Fibroblast of skin of left biceps (primary cell): ENCODE measurements at regions not wholly inside any gene's neighbourhood (a gene's known extent, or its start where the extent isn't known, plus 50 kb on each side); places are given as distances from the start of the nearest gene placed in this dataset.

Experiments
- DNase-seq, 2 experiments: peaks; one replicate each; pipeline ENCODE4 v3.0.0-alpha.2; 2013; ENCODE audit warnings: low read depth in 2 of 2

DNA sequence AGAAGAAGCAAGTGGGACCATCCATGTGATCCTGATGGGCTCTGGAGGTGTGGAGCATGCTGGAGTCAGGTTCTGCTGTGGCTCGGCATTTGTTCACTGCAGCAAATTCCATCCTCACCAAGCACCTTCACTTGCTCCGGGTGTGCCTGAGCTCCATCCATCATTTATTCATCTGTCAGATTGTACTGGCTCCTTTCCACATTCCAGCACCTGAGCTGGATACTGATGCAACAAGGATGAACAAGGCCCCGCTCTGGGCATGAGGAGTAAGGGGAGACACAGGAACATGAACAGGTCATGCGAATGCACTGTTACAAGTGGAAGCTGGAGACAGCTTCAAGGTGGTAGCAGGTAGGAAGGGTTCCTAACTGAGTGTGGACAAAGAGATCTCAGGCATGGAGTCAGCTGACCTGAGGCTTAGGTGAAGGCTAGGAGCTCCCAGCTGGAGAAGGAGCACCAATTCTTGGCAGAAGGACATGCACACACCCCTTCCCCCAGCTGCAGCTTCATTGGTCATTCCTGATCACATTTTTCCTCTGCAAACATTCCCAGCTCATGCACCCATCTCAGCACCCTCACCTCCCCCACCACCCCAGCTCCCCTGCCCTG is 133.7 kb upstream of the ZMIZ1 start:
- DNase-seq: no peak

DNA sequence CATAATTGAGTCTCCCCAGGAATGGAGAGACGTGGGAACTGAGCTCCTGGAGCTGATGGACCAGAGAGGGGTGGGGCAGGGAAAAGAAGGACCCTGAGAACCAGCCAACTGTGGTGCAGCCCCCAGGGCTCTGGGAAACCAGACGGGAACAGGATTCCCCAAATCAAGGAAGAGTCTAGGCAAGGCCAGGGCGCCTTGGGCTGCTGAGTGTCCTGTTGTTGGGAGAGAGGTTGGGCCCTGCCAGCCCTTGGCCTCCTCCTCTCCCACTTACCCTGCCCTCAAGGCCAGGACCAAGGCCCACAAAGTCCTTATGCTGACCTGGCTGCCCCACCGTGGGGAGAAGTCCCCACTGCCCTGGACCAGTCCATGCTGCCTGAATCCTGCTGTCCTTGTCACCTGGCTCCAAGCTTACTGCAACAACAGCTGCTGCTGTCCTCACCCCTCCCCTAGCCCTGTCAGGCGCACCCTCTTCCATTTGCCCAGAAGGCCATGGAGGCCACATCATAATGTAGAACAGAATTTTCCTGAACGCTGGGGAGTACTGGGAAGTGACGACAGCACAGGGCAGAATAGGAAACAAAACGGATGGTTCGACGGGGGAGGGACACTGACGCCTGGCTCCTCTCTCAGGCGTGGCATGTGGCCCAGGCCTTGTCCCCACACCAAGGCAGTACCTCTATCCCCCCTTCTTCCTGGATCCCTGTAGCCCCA is 132.9 kb upstream of the ZMIZ1 start:
- DNase-seq: no peak

DNA sequence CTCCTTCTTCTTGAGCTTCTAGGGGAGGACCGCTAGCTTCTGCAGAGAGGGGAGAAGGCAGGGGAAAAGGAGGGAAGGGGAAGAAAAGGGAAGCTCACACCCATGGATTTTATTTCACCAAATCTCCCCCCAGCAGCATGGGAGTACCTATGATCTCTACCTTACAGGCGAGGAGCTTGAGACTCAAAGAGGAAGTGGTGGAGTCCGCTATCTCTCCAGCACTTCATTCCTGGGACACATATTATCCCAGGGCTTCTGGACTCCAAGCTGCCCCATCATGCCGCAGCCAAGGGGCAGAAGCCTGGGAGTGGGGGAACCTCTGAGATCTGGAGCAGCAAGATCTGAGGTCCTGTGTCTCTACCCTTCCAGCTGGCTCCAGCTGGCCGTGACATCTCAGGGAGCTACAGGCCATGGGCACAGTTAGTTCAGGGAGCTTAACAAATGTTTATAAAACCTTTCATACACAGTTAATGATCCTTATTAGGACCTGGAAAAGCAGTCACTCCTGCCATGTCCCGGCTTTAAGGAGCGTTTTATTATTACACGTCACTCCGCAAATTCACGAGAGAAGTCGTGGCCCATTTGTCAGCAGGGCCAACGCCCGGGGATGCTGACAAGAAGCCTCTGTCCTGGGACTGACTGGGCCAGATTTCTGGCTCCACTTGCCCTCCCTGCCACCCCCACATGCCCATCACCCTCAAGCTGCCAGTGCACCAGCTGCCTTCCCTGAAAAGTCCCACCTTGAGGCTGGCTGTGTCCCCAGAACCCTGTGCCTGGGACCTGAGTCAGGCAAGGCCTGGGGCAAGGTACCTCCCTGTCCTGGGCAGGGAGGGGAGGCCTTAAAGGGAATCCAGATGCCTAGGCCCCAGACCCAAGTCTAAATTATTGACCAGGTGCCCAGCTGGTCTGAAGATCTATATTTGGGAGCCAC is 132.1 kb upstream of the ZMIZ1 start:
- no peak for DNase-seq

DNA sequence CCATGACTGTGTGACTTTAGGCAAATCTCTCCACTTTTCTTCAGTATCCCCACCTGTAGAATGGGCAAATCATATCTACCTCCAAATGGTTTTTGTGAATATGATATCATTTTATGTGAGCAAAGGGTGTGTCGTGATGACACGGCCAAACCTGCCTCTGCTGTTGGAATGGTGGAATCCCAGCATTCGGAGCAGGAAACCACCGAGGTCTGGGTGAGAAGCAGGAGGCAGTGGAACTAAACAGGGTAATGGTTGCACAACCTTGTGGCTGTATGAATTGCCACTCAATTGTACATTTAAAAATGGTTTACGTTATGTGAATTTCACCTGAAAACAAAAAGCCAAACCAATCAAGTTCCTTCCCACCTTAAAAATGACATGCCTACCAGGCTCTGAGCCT is 131.4 kb upstream of the ZMIZ1 start:
- DNase-seq: no peak

DNA sequence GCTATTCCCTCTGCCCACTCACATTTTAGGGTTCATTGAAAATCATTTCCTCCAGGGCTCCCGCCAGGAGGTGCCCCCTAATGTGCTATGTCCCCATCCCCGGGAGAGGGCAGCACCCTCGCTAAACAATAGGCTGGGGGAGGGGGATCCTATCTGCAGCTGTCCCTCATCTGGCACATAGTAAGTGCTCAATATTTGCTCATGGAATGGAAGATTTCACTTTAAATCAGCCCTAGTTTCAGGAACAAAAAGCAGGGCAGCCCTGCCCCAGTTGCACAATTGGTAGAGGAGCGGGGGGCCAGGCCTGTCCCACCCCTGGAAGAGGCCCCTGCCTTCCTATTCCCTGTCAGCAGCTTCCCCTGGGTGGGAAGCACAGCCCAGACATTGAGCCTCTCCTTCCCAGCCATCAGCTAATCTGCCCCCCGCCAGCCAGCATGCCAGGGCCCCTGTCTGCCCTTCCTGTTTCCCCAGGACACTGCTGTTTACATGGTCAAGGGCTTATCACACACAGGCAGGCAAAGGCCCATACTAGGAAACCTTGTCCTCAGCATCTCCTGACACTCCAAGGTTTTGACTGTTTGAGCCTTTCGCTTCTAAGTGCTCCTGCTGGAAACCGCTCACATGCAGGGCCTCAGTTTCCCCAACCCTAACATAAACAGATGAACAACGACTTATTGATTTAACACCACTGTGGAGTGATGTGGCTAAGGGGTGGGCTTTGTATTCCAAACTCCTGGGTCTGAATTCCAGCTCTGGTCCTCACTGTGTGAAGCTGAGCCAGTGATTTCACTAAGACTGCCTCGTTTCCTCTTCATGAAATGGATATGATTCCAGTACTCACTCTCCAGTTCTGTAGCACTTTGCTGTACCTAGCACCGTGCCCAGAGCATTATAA is 130.7 kb upstream of the ZMIZ1 start:
- DNase-seq: no peak

DNA sequence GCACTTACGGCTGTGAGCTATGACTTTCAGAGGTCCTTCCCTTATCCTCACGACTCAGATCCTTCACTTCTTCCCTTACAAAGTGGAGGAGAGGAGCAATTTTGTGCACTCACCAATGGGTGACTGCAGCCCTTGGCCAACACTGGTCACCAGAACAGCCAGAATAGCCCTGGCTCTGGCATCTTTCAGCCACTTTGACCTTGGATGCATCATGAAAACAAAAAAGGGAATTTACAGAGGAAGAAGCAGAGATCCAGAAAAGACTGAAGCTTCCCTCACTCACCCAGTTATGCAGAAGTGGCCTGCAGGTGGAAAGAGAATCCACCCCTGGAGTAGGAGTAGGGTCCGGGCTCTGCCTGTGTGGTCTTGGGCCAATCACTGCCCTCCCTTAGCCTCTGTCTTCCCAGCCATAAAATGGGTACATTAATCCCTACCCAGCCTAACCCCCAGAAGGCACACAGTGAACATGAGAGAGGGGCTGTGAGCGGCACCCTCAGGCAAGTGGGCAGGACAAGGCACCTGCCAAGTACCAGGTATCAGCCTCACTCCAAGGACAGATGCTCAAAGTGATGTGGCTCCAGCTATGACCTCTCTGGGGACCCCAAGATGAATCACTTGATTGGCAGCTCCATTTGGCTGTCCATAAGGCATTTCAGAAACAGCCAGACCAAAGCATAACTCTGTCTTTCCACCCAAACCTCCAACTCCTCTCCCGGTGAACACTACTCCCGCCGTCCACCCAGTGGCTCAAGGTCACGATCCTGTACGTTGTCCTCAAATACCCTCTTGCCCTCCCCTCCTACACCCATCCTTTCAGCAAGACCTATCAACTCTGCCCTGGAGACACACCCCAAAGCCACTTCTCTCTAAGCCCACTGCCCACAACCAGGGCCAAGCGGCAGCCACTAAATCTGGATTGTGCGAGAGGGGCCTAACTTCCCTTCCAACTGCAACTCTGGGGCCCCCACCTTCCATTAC is 129.8 kb upstream of the ZMIZ1 start:
- no peak for DNase-seq

DNA sequence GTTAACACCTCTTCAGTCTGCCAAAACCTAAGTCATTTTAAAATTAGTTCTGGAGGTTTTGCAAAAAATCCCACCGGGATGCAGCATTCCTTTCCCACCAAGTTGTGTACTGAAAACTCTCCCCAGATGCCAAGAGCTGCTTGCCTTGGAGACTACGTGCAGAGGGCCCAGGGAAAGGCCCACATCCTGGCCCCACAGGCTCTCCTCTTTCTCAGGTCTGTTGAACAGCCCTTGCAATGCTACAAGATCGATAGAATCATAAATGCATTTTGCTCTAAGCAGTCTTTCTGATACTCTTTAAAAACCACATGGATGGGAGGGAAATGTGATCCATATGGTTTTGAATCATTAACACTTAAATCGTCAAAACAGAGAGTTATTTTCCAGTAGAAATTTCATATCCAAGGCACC is 126.7 kb upstream of the ZMIZ1 start:
- DNase-seq: peak; percentile 65 to 67

DNA sequence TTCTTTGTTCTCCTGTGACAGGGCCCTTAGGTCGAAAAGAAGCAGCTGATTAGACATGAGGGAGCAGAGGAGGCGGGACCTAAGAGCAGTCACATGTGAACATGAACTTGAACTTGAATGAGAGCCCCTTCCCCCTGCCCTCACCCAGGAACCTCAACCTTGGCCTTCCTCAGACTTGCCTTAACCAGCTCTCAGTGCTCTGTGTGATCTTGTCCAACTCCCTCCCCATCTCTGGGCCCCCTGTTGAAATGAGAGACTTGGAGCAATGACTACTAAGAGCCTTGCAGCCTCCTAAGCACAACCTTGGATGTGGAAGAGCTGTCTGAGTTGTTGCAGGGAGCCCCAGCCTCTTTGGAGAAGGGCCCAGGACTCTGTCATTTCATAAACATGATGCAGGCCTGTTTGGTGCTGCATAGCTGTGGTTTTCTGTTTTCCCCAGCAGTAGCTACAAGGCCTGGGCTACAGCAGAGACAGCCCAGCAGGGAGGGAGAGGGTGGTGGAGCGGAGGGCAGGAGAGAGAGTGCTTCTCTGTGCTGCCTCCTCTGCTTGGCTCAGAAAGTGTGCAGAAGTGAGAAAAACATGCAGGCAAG is 123.9 kb upstream of the ZMIZ1 start:
- DNase-seq: peak; percentile 94 to 95

DNA sequence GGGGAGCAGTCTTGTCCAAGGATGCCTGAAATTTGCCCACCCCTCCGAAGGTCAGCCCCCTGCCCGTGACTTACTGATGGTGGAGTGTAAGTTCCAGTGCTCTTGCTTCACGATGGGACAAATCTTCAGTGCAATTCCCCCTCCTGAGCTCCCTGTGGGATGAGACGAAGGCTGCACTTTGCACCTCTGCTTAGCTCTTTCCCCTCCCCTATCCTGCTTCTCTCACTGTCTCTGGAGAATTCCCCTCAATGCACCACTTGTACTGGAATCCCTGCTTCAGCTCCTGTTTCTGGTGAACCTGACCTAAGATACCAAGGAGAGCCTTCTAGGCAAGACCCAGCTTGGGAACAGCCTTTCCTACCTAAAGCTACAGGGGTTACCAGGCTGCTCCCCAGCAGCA is 122.9 kb upstream of the ZMIZ1 start:
- no peak for DNase-seq

DNA sequence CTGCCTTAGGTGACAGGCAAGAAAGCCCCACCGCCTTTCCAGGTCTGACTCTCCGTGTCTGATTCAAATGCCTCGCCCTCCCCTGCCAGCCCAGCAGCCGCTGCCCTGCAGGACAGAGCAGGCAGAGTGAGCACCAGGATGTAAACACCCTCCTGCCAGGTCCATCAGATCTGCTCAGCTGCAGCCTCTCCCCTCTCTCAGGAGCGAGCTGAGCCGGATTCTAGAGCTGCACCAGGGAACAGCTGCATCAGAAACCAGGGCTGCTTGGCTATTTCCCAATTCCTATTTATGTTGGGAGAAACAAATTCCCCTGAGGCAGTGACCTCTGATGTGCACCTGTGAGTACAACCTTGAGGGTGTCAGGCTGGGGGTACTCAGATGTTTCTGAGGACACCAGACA is 121.5 kb upstream of the ZMIZ1 start:
- DNase-seq: no peak

DNA sequence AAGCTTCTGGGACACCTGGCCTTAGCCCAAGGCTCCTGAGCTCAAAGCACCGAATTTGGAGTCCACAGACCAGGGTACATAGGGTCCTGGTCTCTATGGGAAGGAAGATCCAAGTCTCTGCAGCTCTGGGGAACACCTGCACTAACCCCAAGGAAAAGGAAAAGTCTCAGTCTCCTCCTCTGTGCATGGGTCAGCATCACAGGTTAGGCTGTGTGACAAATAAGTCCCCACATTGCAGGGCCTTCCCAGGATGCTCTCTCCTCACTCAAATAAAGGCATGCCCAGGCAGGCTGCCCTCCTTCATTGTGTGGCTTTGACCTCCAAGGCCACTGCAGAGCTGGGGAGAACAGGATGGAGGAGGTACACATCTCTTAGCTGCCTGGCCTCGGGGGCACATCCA is 121.0 kb upstream of the ZMIZ1 start:
- DNase-seq: no peak

DNA sequence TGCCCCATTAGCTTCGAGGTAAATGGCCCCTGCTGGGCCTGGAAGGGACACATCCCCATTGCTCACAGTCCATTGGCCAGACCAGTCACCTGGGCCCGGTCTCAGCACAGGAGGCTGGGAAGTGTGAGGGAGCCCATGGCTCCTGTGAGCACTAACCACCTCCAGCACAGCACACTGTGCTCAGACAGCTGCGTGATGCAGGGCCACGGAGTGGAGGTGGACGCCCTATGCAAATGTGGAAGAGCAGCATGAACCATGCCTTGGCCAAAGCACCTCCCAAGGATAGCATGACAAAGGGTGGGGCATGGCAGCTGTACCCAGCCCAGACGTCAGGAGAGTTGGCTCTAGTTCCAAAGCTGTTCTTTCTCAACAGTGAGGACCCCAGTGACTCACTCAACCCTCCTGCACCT is 120.1 kb upstream of the ZMIZ1 start:
- no peak for DNase-seq

DNA sequence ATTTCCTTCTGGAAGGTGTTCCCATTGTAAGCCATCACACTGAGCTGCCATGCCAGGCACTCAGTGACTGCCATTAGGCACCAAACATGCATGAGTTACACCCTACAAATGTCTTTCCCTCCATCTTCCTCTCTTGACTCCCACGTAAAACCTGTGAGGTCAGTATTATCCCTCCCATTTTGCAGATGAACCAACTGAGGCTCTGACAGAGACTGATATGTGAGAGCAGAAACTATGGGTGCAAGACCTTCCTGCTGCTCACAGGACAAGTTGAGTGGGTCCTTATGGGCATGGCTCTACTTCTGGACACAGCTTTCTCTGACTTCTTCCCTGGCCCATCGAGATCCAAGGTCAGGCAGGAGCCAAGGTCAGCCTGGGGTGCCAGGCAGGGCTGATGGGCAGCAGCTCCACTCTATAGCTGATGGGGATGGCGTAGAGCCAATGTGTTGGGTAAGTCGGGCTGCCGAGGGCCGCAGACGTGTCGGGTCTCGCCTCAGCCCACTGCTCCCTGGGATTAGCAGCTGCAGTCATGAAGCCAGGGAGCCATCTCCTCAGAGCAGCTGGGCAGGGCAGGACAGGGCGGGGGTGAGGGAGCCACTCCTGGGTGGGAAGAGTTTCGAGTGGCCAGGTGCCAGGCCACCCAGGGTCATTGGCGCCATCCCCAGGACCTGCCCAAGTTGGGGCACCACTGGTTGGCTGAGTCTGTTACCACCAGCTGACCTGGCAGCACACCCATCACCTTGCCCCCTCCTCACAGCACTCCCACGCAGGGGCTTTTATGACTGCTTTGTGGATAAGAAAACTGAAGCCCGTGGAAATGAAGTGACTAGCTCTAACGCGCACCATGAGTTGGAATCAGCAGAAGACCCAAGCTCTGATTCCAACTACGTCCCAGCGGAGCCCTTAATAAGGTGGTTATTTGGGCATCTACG is 117.8 kb upstream of the ZMIZ1 start:
- no peak for DNase-seq

DNA sequence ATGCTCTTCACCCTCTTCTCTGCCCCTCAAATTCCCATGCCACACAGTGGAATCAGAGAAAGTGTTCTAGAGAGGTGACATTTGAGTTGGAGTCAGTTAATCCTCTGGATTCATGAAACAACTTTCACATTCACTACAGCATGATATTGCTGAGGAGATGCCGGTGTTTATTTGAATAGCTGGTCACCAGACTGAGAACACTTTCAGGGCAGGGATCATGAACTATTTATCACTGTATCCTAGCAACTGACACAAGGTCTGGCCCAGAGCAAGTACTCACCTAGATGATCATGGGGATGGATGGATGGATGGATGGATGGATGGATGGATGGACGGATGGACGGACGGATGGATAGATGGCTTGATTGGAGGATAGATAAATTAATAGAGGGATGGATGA is 116.7 kb upstream of the ZMIZ1 start:
- no peak for DNase-seq

DNA sequence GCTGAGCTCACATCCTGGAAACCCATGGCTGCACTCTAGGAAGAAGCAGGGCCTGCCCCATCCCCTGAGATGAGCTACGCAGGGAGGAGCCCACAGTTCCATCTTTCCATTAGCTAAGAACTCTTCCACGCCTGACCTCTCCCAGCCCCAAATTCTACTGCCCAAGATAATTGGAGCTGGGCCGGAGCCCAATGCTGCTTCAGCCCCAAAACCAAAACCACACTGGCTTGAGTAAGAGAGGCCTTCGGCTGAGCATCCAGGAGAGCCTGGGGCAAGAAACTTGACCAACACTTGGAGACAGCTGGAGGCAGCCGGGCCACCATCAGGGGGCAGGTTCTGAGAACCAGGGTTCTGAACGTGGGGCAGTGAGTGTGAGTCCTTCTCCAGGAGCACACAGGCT is 116.1 kb upstream of the ZMIZ1 start:
- DNase-seq: no peak

DNA sequence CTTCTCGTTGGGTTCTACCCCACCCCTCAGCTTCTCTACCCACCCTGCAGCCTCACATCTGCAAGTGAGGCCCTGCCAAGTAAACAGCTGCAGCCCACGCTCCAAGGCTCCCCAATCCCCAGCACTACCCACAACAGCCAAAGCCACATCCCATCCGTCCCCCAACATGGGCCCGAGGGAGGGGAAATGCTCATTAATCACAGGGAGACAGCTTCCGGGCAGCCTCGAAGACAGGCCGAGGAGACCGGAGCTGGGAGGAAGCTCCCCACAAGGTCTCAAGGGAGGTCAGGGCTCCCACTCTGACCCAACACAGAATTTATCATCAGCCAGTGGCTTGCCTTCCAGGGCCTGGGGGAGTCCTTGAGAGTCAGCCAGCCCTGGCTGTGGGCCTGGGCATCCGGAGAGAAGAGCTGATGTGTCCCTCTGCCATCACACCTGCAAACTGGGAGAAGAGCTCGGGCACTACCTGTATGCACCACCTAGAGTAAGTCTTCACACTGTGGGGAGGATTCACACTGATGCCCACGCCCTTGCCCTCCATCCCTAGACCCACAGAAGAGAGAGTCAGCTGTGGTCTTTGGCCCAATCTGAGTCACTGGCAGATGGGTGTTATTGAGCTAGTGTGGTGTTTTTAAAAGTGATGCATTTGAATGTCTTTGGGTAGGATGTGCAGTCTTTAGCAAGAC is 115.5 kb upstream of the ZMIZ1 start:
- no peak for DNase-seq

DNA sequence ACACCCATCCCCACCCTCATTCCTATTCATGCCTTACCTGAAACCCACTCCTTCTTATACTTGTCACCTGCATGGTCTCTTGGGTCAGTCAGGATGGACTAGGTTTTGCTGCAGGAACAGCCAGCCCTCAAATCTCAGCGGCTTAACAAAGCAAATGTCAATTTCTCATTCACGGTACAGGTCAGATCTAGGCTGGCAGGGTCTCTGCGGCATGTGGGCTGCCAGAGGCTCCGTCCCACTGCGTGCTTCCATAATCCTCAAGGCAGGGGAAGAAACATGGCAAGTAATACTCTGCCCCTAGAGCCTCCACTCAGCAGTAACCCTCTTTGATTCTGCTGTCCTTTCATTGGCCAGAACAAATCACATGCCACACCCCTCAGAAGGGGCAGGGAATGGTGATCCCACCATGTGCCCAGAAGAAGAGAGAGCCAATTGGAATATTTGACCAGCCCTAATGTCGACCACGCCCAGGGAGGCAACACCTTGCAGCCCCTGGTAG is 114.9 kb upstream of the ZMIZ1 start:
- DNase-seq: no peak

DNA sequence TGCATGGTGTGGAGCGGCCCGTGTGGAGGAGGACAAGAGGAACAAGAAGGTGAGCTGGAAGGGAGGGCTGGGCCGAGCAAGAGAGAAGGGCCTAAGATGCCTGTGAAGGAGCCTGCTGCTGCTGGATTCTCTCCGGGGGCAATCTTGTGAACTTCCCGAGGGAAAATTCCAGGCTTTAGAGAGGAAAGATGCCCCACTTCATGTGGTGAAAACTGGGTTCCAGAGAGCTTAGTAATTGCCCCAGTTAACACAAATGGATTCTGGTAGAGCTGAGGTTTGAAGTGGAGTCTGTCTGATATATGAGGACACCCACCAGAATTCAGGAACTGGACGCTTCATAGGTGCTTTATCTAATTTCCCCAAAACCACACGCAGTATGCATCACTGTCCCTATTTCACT is 114.1 kb upstream of the ZMIZ1 start:
- peak in 1 of 2 experiments; percentile 51 for DNase-seq
